GM12875 (cell line): ENCODE measurements at regions not wholly inside any gene's neighbourhood (a gene's known extent, or its start where the extent isn't known, plus 50 kb on each side); places are given as distances from the start of the nearest gene placed in this dataset.

Experiments used
- H3K4me3 ChIP-seq: one replicate; pipeline ENCODE4 v1.5.1; 2011; ENCODE audit warnings: low read depth, low read length, control low read depth
- TF ChIP-seq, protein P1 (sequence below): IDR thresholded peaks from 2 replicates; pipeline ENCODE4 v1.5.1; 2011; ENCODE audit warnings: low read depth, mild to moderate bottlenecking, control low read depth, inconsistent platforms, low read length, moderate library complexity, borderline replicate concordance; ENCODE audit not compliant: insufficient read depth

DNA sequence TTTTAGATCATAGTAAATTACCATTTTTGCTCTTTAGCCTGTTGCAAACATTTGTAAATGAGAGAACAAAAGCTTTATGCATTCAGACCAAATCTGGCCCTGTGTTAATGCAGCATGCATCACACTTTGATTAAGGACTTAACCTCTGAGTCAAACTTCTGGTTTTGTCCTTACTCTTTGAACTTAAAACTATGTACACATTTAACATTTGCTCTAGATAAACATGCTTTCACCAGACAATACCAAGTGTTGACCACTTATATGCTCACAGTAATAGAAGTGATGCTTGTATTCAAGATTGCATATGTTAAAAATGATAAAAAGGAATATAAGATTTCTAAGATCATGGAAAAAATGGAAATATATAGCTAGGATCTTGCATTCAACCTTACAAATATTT lies 1095.3 kb downstream of the ADGRL2 start:
- TF ChIP-seq, protein P1, sequence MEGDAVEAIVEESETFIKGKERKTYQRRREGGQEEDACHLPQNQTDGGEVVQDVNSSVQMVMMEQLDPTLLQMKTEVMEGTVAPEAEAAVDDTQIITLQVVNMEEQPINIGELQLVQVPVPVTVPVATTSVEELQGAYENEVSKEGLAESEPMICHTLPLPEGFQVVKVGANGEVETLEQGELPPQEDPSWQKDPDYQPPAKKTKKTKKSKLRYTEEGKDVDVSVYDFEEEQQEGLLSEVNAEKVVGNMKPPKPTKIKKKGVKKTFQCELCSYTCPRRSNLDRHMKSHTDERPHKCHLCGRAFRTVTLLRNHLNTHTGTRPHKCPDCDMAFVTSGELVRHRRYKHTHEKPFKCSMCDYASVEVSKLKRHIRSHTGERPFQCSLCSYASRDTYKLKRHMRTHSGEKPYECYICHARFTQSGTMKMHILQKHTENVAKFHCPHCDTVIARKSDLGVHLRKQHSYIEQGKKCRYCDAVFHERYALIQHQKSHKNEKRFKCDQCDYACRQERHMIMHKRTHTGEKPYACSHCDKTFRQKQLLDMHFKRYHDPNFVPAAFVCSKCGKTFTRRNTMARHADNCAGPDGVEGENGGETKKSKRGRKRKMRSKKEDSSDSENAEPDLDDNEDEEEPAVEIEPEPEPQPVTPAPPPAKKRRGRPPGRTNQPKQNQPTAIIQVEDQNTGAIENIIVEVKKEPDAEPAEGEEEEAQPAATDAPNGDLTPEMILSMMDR, result no peak
- H3K4me3 ChIP-seq, result no peak overlapping the region

DNA sequence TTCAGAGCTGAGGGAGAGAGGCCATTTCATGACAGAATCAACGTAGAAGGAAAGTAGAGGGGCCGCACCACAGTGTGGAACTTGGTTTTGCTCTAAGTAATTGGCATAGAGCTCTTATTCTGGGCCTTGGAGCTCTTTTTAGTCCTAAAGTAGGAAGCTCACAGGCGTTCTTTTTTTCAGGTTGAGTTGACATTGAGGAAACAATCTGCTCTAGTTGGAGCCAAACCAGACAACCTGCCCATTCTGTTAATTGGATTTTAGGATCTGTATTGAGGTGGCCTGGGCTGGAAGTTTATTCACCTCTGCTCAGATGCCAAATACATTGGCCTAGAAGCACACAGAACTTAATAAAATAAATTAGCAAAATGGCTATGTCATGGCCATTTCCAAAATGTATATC lies 1093.9 kb downstream of the ADGRL2 start:
- TF ChIP-seq, protein P1, result no peak
- H3K4me3 ChIP-seq, result no peak overlapping the region

DNA sequence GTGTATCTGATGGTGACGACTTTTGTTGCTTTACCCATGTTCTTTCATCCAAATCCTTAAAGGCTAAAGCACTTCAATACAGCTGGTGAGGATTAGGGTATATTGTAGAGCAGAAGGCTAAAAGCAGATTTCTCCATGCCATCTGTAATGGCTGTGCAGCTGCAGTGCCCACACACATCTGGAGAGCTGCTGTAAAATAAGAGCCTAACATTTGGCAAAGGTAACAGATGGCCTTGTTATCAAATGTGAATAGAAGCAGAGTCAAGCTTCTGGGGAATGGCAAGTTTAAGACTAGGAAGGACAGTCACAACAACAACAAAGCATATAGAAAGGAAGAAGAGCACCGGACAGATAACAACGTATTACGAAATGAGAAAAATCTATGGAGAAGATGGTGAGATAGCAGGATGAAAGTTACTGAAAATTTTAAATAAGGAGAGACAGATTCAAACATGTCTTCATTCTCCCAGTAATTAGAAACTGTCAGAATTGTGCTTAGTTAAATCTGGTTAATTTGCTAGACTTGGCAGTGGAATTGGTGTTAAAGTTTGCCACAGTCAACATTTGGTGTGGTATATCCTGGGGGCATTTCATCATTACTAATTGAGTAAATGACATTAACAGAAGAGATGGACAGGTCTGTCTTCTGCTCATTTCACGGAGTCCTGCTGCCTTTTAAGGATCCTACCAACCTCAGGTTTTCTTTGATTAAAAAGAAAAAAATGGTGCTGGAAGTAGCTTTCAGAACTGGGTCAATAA lies 1093.2 kb downstream of the ADGRL2 start:
- H3K4me3 ChIP-seq, result no peak overlapping the region
- TF ChIP-seq, protein P1, result no peak

DNA sequence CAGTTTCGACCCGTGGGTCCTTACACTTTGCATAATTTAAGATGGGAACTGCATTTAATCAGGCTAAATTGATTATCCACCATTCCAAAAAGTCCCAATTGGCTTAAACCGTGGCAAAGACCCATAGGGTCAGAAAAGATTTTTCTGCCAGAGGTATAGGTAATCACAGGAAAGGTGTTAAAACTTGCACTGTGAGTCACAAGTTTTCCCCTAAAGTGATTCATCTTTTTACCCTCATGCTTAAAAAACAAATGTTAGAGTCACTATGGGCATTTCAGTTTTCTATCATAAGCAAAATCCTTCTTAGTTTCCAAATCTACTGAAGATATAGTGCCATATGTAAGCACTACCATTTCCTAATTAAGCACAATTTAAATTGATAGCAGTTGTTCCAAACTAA lies 1079.8 kb downstream of the ADGRL2 start:
- TF ChIP-seq, protein P1, result no peak

DNA sequence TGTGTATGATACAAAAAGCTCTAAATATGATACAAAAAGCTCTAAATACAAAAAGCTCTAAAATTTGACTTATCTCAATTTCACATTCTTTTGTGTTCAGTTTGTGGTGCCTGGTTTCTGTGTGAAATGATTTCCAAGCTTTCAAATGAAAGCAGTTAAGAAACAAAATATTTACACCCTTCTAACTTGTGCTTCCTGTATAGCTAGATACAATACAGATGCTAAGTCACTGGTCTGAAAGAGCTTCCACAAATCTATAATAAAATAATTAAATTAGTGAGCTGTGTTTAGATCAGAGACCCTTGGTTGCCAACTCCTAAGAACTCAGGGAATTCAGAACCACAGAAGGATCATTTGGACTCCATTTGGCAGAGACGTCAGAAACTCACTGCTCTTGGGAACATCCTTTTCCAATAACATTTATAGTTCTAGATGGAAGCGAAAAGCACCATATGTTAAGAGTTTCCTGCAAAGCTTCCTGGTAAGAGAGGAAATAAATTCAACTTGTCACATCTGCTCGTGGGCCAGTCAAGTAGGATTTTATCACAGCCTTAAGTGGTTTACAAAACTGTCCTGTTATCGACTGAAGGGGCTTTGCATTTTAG lies 1079.1 kb downstream of the ADGRL2 start:
- TF ChIP-seq, protein P1, result no peak
- H3K4me3 ChIP-seq, result no peak overlapping the region

More for the DNA sequence above, 1079.8 kb downstream of the ADGRL2 start:
- H3K4me3 ChIP-seq, result no peak overlapping the region

DNA sequence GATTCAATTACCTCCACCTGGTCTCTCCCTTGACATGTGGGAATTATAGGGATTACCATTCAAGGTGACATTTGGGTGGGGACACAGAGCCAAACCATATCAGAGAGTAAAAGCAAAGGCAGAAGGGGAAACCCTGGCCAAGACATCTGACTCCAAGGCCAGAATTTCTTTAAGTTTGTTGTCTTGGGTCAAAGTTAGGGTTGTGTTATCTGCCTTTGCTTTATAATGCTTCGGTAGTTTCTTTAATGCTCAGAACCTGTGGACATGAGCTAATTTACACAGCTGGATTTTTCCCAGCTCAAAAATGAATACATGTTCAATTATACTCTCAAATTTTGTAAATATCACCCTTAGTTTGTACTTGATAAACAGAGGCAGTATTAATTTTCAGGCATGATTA lies 1074.4 kb downstream of the ADGRL2 start:
- TF ChIP-seq, protein P1, result no peak
- H3K4me3 ChIP-seq, result no peak overlapping the region

DNA sequence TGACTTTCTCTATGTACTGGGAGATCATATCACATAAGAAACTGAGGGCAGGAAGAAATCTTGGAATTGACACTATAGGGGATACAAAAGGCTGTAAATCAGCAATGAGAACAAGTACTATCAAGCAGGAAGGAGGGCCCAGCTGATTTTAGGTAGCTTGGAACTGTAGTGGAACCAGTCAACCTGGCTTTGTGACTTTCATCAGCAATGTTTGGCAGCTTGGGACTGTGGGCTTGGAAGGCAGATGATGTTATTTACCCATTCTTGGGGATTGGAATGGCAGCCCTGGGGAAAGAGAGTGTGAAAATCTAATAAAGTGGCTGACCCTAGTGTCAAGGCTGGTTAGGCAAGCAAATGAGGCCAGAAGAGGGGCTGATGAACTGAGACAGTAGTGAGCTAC lies 1073.3 kb downstream of the ADGRL2 start:
- TF ChIP-seq, protein P1, result no peak
- H3K4me3 ChIP-seq, result no peak overlapping the region
